Esophagus squamous epithelium (tissue), 5 donors: ENCODE measurements at regions not wholly inside any gene's neighbourhood (a gene's known extent, or its start where the extent isn't known, plus 50 kb on each side); places are given as distances from the start of the nearest gene placed in this dataset.

ENCODE experiments used
- DNase-seq: peaks from one replicate; lab custom pipeline; 2025; lab: John Stamatoyannopoulos, UW
- H3K27ac ChIP-seq, 4 donors: fragments of 200-600 bp; sonication (generic); one replicate each; pipeline ENCODE4 v1.5.1; 2016 to 2019; ENCODE audit warnings: mild to moderate bottlenecking in 1 of 4
- H3K27me3 ChIP-seq, 4 donors: fragments of 200-600 bp; sonication (generic); 1 replicate in 3 of 4; 2 replicates in 1 of 4; pipeline versions ENCODE4 v1.5.1 to v1.6.0; 2017 to 2021; ENCODE audit warnings: antibody characterized with exemption in 1 of 4
- H3K36me3 ChIP-seq, 3 donors: fragments of 200-600 bp; sonication (generic); one replicate each; pipeline ENCODE4 v1.5.1; 2016 to 2019
- H3K4me1 ChIP-seq, 3 donors: fragments of 200-600 bp; sonication (generic); one replicate each; pipeline ENCODE4 v1.5.1; 2017 to 2019
- H3K4me3 ChIP-seq, 4 donors: fragments of 200-600 bp; sonication (generic); 1 replicate in 3 of 4; 2 replicates in 1 of 4; pipeline ENCODE4 v1.5.1; 2016 to 2019; ENCODE audit warnings: mild to moderate bottlenecking in 2 of 4, moderate library complexity in 1 of 4
- H3K9me3 ChIP-seq, 3 donors: fragments of 200-600 bp; sonication (generic); one replicate each; pipeline ENCODE4 v1.5.1; 2016 to 2019
- CTCF ChIP-seq, 6 experiments: fragments of 450-650 bp in 4 of 6; fragments of 200-600 bp in 2 of 6; sonication (generic) in 2 of 6; IDR thresholded peaks; one replicate each; pipeline ENCODE4 v1.5.1; 2016 to 2019; ENCODE audit warnings: antibody characterized with exemption in 6 of 6, mild to moderate bottlenecking in 4 of 6, moderate library complexity in 4 of 6
- POLR2A ChIP-seq, 4 donors: fragments of 450-650 bp; IDR thresholded peaks; one replicate each; pipeline ENCODE4 v1.6.1; 2017; ENCODE audit warnings: antibody characterized with exemption in 4 of 4, mild to moderate bottlenecking in 4 of 4, moderate library complexity in 3 of 4
- WGBS, 2 donors: methylation state at CpG; one replicate each; pipeline ENCODE4 v1.1.5; 2018; 5-methylcytosine and 5-hydroxymethylcytosine counted together
- intact Hi-C: fragments of 100-400 bp; cut with DNase I; formaldehyde crosslinking; loops from one replicate; pipeline ENCODE4 v1.15.0; 2022
- donor health status: DM: yes; HTN: yes; CAD: no.

- H3K27me3 ChIP-seq, result no peaks in the 10 kb centered on the region
- no peak overlapping the region for H3K4me3 ChIP-seq
- intact Hi-C loops, result no loop called here
- H3K4me1 ChIP-seq, result peaks cover 0 to 14% (median 5%) of the 10 kb centered on the region in 3 donors
- TF ChIP-seq POLR2A (IDR thresholded peaks at IDR 0.05) (no peak), CTCF (IDR thresholded peaks at IDR 0.05) (no peak)
- H3K27ac ChIP-seq, result no peak overlapping the region
- H3K9me3 ChIP-seq, result no peaks in the 10 kb centered on the region
- 86 to 91% methylated on average over 9 of the region's 9 CpGs for WGBS, 2 donors
- H3K36me3 ChIP-seq, result no peaks in the 10 kb centered on the region
- no peak for DNase-seq
Observed at GRCh38 chr6:144652292-144652891, 367.3 kb downstream of the UTRN start.

- Histone ChIP-seq H3K27ac (no peak overlapping the region), H3K4me3 (no peak overlapping the region), H3K4me1 (peaks cover 0 to 25% (median 11%) of the 10 kb centered on the region in 3 donors), H3K36me3 (no peaks in the 10 kb centered on the region), H3K27me3 (no peaks in the 10 kb centered on the region), H3K9me3 (no peaks in the 10 kb centered on the region)
- no peak for TF ChIP-seq CTCF (IDR thresholded peaks at IDR 0.05)
- TF ChIP-seq POLR2A (IDR thresholded peaks at IDR 0.05), result no peak
- 40 to 43% methylated on average over 6 of the region's 6 CpGs for WGBS, 2 donors
- intact Hi-C loops, result no loop called here
- no peak for DNase-seq
Observed at GRCh38 chr6:144653885-144654505, 368.9 kb downstream of the UTRN start.

DNA sequence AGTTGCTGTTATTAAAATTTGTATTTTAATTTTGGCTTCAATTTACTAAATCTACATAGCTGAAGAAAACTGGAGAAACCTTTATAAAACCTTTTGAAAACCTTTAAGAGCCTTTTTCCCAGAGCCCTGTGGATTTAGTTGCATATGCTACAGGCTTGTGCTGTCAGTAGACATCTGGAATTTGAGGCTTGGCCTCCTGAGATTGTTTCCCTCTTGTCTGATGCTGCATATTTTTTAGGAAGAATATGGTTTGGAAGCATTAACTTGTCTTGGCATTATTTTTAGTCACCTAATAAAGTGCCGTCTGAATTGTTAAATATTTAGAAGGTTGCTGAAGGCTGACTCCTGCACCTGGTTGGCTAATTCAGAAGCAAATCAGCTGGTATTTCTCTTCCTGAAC, 369.4 kb downstream of the UTRN start:
- Histone ChIP-seq H3K36me3 (no peaks in the 10 kb centered on the region), H3K4me1 (peaks cover 0 to 30% (median 16%) of the 10 kb centered on the region in 3 donors), H3K27me3 (no peaks in the 10 kb centered on the region), H3K4me3 (no peak overlapping the region), H3K9me3 (no peaks in the 10 kb centered on the region), H3K27ac (no peak overlapping the region)
- intact Hi-C loops, result no loop called here
- 36 to 48% methylated on average over 1 of the region's 1 CpG for WGBS, 2 donors
- no peak for DNase-seq
- TF ChIP-seq POLR2A (IDR thresholded peaks at IDR 0.05), result no peak
- TF ChIP-seq CTCF (IDR thresholded peaks at IDR 0.05), result no peak

DNA sequence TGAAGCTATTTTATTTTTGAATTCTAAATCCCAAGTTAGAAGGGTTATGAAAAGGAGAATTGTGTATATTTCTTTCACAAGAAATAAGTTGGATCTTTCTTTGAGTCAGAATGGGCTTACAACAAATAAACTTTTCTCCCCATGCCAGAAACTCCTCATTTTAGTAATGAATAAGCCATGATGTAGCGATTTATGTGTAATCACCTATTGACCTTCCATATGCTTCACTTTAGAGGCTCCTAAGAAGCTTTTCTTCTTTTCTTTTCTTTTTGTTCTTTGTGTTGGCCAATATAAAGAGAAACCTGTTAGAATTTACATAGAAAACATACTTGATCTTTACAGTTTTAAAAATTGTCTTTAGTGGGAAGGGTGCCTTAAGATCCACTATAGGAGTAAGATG, 370.2 kb downstream of the UTRN start:
- Histone ChIP-seq H3K4me1 (peaks cover under 1 to 39% (median 16%) of the 10 kb centered on the region in 3 donors), H3K36me3 (no peaks in the 10 kb centered on the region), H3K9me3 (no peaks in the 10 kb centered on the region), H3K27ac (no peak overlapping the region), H3K27me3 (no peaks in the 10 kb centered on the region), H3K4me3 (no peak overlapping the region)
- intact Hi-C loops, result no loop called here
- WGBS, 2 donors, result 89 to 91% methylated on average over 1 of the region's 1 CpG
- no peak for DNase-seq
- TF ChIP-seq POLR2A (IDR thresholded peaks at IDR 0.05), result no peak
- no peak for TF ChIP-seq CTCF (IDR thresholded peaks at IDR 0.05)

- H3K36me3 ChIP-seq, result no peaks in the 10 kb centered on the region
- H3K27ac ChIP-seq, result no peak overlapping the region
- 55 to 69% methylated on average over 2 of the region's 2 CpGs for WGBS, 2 donors
- H3K9me3 ChIP-seq, result no peaks in the 10 kb centered on the region
- H3K4me3 ChIP-seq, result no peak overlapping the region
- no peak for DNase-seq
- peaks cover 4 to 55% (median 18%) of the 10 kb centered on the region in 3 donors for H3K4me1 ChIP-seq
- intact Hi-C loops, result no loop called here
- no peak for TF ChIP-seq CTCF (IDR thresholded peaks at IDR 0.05)
- no peak for TF ChIP-seq POLR2A (IDR thresholded peaks at IDR 0.05)
- no peaks in the 10 kb centered on the region for H3K27me3 ChIP-seq
Observed at GRCh38 chr6:144657691-144658090, 372.6 kb downstream of the UTRN start.
